Thymus (tissue), 11 donors: ENCODE measurements at regions not wholly inside any gene's neighbourhood (a gene's known extent, or its start where the extent isn't known, plus 50 kb on each side); places are given as distances from the start of the nearest gene placed in this dataset.

Experiments
- DNase-seq, 9 donors: peaks; one replicate each; pipeline ENCODE4 v3.0.0-alpha.2; 2013; ENCODE audit warnings: low spot score in 9 of 9, low read depth in 6 of 9, missing footprints in 1 of 9
- H3K27ac ChIP-seq, 2 donors: one replicate each; pipeline ENCODE4 v1.5.1; 2013; ENCODE audit warnings: control low read depth in 1 of 2, low read depth in 1 of 2, low read length in 1 of 2, mild to moderate bottlenecking in 1 of 2, moderate library complexity in 1 of 2
- H3K27me3 ChIP-seq, 2 donors: one replicate each; pipeline ENCODE4 v1.5.1; 2013; ENCODE audit warnings: low read length in 1 of 2; ENCODE audit not compliant: control insufficient read depth in 2 of 2, insufficient read depth in 1 of 2
- H3K36me3 ChIP-seq, 2 donors: one replicate each; pipeline ENCODE4 v1.5.1; 2013; ENCODE audit warnings: low read length in 1 of 2, mild to moderate bottlenecking in 1 of 2, moderate library complexity in 1 of 2; ENCODE audit not compliant: control insufficient read depth in 2 of 2, insufficient read depth in 2 of 2
- H3K4me1 ChIP-seq, 2 donors: one replicate each; pipeline ENCODE4 v1.5.1; 2013; ENCODE audit warnings: low read length in 2 of 2; ENCODE audit not compliant: control insufficient read depth in 2 of 2, insufficient read depth in 2 of 2
- H3K4me3 ChIP-seq, 2 donors: one replicate each; pipeline ENCODE4 v1.5.1; 2013; ENCODE audit warnings: low read length in 2 of 2, control low read depth in 1 of 2, mild to moderate bottlenecking in 1 of 2
- H3K9me3 ChIP-seq, 2 donors: one replicate each; pipeline ENCODE4 v1.5.1; 2013; ENCODE audit warnings: low read length in 1 of 2, mild to moderate bottlenecking in 1 of 2; ENCODE audit not compliant: control insufficient read depth in 2 of 2, insufficient read depth in 1 of 2
- WGBS: extraction: QIAGEN DNeasy Blood & Tissue Kit; methylation state at CpG from one replicate; pipeline ENCODE4 v1.1.7; 2013; 5-methylcytosine and 5-hydroxymethylcytosine counted together
- donor health status: healthy.

DNA sequence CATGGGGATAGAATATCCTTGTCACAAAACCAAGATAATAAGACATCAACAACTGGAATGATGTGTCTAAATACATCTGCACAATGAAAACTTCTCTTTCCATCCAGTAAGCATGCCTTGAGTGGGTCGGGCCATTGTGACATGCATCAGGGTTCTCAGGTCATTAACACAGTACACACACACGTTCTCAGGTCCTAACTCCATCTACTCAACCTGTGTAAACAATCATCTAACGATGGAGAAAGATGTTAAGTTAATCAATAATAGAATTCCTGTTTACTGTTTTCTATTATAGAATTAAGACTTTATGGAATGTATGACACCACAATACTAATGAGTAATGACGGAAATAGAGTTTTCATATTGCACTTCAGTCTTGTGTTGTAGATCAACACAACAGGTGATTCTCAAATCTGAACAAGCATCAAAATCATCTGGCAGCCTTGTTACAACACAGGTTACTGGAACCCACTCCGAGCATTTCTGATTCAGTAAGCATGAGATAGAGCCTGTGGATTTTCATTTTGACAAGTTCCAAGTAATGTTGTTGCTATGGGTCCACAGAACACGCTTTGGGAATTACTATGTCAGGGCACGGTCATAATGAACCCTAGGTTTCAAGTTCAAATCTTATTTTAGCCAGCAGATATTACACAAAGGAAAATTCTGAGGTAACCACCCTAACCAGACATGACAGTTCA is 315.8 kb upstream of the TEX13C start:
- H3K36me3 ChIP-seq, result no peaks in the 10 kb centered on the region
- H3K4me1 ChIP-seq, result no peaks in the 10 kb centered on the region
- no peak overlapping the region for H3K4me3 ChIP-seq
- no peaks in the 10 kb centered on the region for H3K9me3 ChIP-seq
- H3K27me3 ChIP-seq, result no peaks in the 10 kb centered on the region
- no peak overlapping the region for H3K27ac ChIP-seq
- DNase-seq, result no peak
- WGBS, result 94% methylated on average over 7 of the region's 7 CpGs

DNA sequence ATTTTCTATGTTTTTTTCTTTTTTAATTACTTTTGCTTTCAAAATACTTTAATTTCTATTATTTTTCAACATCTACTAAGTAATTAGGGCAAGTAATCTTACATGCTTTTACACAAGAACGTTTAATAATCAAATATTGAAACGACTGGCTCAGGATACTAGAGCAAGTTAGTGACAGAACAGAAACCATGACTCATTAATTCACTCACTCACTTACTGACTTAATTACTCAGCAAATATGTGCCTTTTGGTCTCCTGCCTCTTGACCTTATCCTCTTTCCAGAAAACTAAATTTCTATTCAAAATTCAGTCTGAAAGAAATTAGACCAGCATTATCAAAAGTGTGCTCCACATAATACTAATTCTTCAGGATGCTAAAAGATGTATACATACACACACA is 314.9 kb upstream of the TEX13C start:
- Histone ChIP-seq H3K4me3 (no peak overlapping the region), H3K27ac (no peak overlapping the region), H3K9me3 (no peaks in the 10 kb centered on the region), H3K4me1 (no peaks in the 10 kb centered on the region), H3K27me3 (no peaks in the 10 kb centered on the region), H3K36me3 (no peaks in the 10 kb centered on the region)
- WGBS, result 86% methylated on average over 2 of the region's 2 CpGs
- DNase-seq, result no peak

DNA sequence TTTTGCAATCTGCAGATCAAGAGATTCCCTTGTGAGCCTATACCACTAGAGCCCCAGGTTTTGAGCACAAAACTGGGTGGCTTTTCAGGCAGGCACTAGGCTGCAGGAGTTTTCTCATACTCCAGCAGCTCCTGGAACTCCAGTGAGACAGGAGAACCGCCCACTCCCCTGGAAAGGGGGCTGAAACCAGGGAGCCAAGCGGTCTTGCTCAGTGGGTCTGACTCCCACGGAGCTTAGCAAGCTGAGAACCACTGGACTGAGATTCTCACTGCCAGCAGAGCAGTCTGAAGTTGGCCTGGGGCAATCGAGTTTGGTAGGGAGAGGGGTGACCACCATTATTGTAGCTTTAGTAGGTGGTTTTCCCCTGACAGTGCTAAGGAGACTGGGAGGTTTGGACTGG is 313.8 kb upstream of the TEX13C start:
- Histone ChIP-seq H3K4me1 (no peaks in the 10 kb centered on the region), H3K9me3 (no peaks in the 10 kb centered on the region), H3K4me3 (no peak overlapping the region), H3K27me3 (no peaks in the 10 kb centered on the region), H3K27ac (no peak overlapping the region), H3K36me3 (no peaks in the 10 kb centered on the region)
- WGBS, result 77% methylated on average over 4 of the region's 4 CpGs
- DNase-seq, result no peak

DNA sequence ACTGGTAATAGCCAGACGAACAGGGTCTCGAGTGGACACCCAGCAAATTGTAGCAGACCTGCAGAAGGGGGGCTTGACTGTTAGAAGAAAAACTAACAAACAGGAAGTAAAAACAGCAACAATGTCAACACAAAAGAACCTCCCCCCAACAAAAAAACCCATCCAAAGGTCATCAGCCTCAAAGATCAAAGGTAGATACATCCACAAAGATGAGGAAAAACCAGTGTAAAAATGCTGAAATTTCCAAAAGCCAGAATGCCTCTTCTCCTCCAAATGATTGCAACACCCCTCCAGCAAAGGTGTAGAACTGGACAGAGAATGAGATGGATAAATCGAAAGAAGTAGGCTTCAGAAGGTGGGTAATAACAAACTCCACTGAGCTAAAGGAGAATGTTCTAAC is 313.0 kb upstream of the TEX13C start:
- over 99% methylated on average over 3 of the region's 3 CpGs for WGBS
- H3K4me3 ChIP-seq, result no peak overlapping the region
- no peaks in the 10 kb centered on the region for H3K36me3 ChIP-seq
- H3K27me3 ChIP-seq, result no peaks in the 10 kb centered on the region
- DNase-seq, result no peak
- H3K27ac ChIP-seq, result no peak overlapping the region
- H3K4me1 ChIP-seq, result no peaks in the 10 kb centered on the region
- no peaks in the 10 kb centered on the region for H3K9me3 ChIP-seq

DNA sequence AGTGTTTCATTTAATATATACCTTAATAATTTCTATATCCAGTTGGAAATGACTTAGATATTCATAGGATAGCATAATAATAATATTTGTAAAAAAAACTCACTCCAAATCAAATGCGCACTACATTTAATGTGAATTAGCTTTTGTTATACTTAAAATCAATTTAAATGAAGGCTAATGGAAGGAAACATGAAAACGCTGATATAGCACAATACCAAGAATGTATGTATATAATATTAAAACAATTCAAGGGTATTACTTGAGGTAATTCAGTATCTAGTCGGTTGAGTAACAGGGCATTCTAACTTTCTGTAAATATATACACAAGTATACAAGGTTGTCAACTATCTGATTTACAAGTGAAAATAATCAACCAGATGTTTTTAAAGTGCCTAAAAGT is 307.1 kb upstream of the TEX13C start:
- DNase-seq, result no peak
- whole genome bisulfite sequencing, result 97% methylated on average over 3 of the region's 3 CpGs
- H3K27me3 ChIP-seq, result no peaks in the 10 kb centered on the region

DNA sequence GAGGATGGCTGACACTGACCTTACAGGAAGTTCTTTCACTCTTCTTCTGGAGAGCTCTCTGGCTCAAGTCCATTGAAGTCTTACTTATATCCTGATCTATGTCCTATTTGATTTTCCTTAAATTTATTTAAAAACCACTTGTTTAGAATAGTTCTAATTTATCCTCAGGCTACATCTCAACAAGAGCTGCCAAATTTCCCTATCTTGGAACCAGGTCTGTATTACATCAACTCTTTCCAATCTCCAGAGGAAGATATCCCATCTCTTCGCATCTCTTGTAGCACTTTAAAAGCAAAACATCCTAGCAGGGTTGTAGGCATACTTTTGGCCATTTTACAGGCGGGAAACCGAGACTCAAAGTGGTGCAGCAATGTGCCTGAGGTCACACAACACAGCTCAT is 290.5 kb upstream of the TEX13C start:
- Histone ChIP-seq H3K36me3 (no peaks in the 10 kb centered on the region), H3K27ac (no peak overlapping the region), H3K27me3 (no peaks in the 10 kb centered on the region), H3K4me1 (no peaks in the 10 kb centered on the region), H3K9me3 (no peaks in the 10 kb centered on the region), H3K4me3 (no peak overlapping the region)
- WGBS, result 96% methylated on average over 3 of the region's 3 CpGs
- DNase-seq, result no peak

More for the DNA sequence above, 307.1 kb upstream of the TEX13C start:
- H3K9me3 ChIP-seq, result no peaks in the 10 kb centered on the region
- no peaks in the 10 kb centered on the region for H3K36me3 ChIP-seq
- H3K4me1 ChIP-seq, result no peaks in the 10 kb centered on the region
- no peak overlapping the region for H3K27ac ChIP-seq
- H3K4me3 ChIP-seq, result no peak overlapping the region
